ENCODE measurements at regions not wholly inside any gene's neighbourhood (a gene's known extent, or its start where the extent isn't known, plus 50 kb on each side); places are given as distances from the start of the nearest gene placed in this dataset.
"Not testable (repeated sequence)": the region's sequence is repeated elsewhere in the genome, so short reads cannot be mapped to it uniquely, and the experiment has no call there.

DNA sequence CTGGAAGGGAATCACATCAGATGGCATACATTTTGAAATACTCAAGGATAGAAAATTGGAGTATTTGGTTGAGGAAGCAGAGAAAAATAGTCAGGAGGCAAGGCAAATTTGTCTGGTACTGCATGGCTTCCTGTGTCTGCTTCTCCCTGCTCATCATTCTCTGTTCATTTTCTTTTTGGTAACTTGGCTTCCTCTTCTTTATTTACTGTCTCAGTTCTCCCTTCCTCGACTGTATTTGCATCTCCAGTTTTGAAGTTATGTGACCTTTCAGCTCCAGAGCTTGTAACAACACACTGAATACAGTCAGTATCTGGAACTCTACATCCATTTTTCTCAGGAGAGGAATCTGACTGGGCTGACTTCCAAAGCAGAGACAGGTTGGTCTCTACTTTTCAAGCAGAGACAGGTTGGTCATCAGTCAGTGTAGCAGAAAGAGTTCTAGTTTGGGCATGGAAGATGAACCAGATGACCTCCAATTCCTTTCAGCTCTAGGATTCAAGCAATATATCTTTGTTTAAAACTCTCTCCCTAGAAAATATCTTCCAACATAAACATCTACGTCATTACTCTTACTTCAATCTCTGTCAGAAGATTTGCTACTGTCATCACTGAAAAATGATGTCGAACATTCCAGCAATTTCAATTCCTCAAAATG is 571.2 kb downstream of the ADGRL2 start:
- 51 to 68% (median 55%) methylated on average over 3 of the region's 3 CpGs for WGBS, 5 donors
- TF ChIP-seq POLR2AphosphoS5 (IDR thresholded peaks at IDR 0.05) (no peak), EP300 (IDR thresholded peaks at IDR 0.05) (no peak), POLR2A (IDR thresholded peaks at IDR 0.05) (no peak)
- TF ChIP-seq, protein P1, sequence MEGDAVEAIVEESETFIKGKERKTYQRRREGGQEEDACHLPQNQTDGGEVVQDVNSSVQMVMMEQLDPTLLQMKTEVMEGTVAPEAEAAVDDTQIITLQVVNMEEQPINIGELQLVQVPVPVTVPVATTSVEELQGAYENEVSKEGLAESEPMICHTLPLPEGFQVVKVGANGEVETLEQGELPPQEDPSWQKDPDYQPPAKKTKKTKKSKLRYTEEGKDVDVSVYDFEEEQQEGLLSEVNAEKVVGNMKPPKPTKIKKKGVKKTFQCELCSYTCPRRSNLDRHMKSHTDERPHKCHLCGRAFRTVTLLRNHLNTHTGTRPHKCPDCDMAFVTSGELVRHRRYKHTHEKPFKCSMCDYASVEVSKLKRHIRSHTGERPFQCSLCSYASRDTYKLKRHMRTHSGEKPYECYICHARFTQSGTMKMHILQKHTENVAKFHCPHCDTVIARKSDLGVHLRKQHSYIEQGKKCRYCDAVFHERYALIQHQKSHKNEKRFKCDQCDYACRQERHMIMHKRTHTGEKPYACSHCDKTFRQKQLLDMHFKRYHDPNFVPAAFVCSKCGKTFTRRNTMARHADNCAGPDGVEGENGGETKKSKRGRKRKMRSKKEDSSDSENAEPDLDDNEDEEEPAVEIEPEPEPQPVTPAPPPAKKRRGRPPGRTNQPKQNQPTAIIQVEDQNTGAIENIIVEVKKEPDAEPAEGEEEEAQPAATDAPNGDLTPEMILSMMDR (IDR thresholded peaks at IDR 0.05): no peak
- Histone ChIP-seq H3K9me3 (no peaks in the 10 kb centered on the region), H3K4me1 (no peaks in the 10 kb centered on the region), H3K4me3 (no peak overlapping the region), H3K27ac (no peak overlapping the region), H3K36me3 (no peaks in the 10 kb centered on the region), H3K27me3 (no peaks in the 10 kb centered on the region)
- no peak for DNase-seq
- intact Hi-C loops (cut with DNase I; ENCODE audit: low total_unique reads): no loop called here

DNA sequence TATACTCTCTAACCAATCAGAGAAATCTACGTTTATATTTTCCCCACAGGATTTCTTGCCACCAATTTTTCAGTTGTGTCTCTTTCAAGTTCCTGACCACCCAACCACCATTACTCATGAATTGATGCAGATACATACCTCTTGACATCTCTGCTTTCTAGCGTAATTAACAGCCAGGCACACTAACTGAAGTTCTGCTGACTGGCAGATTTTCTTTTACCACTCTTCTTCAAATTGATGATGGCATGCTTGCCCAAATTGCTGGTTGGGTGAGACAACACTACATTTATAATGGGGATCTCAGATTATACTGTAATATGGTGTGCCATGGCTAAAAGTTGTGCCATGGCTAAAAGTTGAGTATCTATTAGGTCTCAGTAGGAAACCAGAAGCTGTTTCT is 566.7 kb downstream of the ADGRL2 start:
- no peaks in the 10 kb centered on the region for H3K27me3 ChIP-seq
- no peaks in the 10 kb centered on the region for H3K36me3 ChIP-seq
- WGBS, 5 donors: 85 to 96% (median 89%) methylated on average over 2 of the region's 2 CpGs
- intact Hi-C loops (cut with DNase I; ENCODE audit: low total_unique reads): no loop called here
- no peak overlapping the region for H3K27ac ChIP-seq
- no peak overlapping the region for H3K4me3 ChIP-seq
- no peaks in the 10 kb centered on the region for H3K4me1 ChIP-seq
- no peak for TF ChIP-seq POLR2AphosphoS5 (IDR thresholded peaks at IDR 0.05)
- no peak for TF ChIP-seq POLR2A (IDR thresholded peaks at IDR 0.05)
- no peak for TF ChIP-seq EP300 (IDR thresholded peaks at IDR 0.05)
- TF ChIP-seq, protein P1 (IDR thresholded peaks at IDR 0.05): no peak
- H3K9me3 ChIP-seq: no peaks in the 10 kb centered on the region
- DNase-seq: no peak

GRCh38 chr1:82366689-82367088 is 566.0 kb downstream of the ADGRL2 start:
- Histone ChIP-seq H3K36me3 (no peaks in the 10 kb centered on the region), H3K9me3 (no peaks in the 10 kb centered on the region), H3K27ac (no peak overlapping the region), H3K27me3 (no peaks in the 10 kb centered on the region), H3K4me1 (no peaks in the 10 kb centered on the region), H3K4me3 (no peak overlapping the region)
- 70 to 82% (median 75%) methylated on average over 2 of the region's 2 CpGs for WGBS, 5 donors
- TF ChIP-seq, protein P1 (IDR thresholded peaks at IDR 0.05): no peak
- TF ChIP-seq POLR2A (IDR thresholded peaks at IDR 0.05) (no peak), EP300 (IDR thresholded peaks at IDR 0.05) (no peak), POLR2AphosphoS5 (IDR thresholded peaks at IDR 0.05) (no peak)
- DNase-seq: no peak
- intact Hi-C loops (cut with DNase I; ENCODE audit: low total_unique reads): no loop called here

DNA sequence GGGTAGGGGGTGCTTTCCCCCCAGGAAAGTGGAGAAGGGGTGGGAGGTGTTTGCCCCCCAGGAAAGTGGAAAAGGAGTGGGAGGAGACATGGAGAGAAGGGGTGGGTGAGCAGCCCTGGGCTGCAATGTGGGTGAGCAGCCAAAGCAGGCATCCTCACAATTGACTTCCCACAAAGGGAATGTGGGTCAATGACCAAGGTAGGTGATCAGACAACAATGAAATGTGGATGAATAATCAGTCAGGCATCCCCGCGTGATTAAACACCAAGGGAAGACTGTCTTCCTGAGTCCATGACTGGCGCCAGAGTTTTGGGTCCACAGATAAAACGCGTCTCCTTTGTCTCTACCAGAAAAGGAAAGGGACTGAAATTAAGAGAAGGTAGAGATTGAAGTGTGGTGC is 558.8 kb downstream of the ADGRL2 start:
- H3K27ac ChIP-seq; H3K4me1 ChIP-seq; H3K4me3 ChIP-seq; DNase-seq; H3K9me3 ChIP-seq; H3K36me3 ChIP-seq; intact Hi-C loops (cut with DNase I; ENCODE audit: low total_unique reads); H3K27me3 ChIP-seq: not testable (repeated sequence)
- WGBS, 5 donors: 77 to 99% (median 97%) methylated on average over 5 of the region's 5 CpGs

GRCh38 chr1:82358706-82359105 is 558.0 kb downstream of the ADGRL2 start:
- intact Hi-C loops (cut with DNase I; ENCODE audit: low total_unique reads); DNase-seq; H3K27me3 ChIP-seq; H3K4me3 ChIP-seq; H3K4me1 ChIP-seq; H3K27ac ChIP-seq; H3K9me3 ChIP-seq; H3K36me3 ChIP-seq: not testable (repeated sequence)
- WGBS, 5 donors: 64 to 81% (median 68%) methylated on average over 4 of the region's 4 CpGs

DNA sequence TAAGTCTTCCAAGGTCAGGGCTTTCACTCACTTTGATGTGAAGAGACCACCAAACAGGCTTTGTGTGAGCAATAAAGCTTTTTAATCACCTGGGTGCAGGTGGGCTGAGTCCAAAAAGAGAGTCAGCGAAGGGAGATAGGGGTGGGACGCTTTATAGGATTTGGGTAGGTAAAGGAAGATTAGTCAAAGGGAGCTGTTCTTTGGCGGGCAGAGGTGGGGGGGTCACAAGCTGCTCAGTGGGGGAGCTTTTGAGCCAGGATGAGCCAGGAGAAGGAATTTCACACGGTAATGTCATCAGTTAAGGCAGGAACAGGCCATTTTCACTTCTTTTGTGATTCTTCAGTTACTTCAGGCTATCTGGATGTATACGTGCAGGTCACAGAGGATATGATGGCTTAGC is 553.8 kb downstream of the ADGRL2 start:
- H3K27me3 ChIP-seq; H3K27ac ChIP-seq; intact Hi-C loops (cut with DNase I; ENCODE audit: low total_unique reads); H3K4me3 ChIP-seq; H3K9me3 ChIP-seq; DNase-seq; H3K4me1 ChIP-seq; H3K36me3 ChIP-seq: not testable (repeated sequence)
- 67 to 89% (median 87%) methylated on average over 5 of the region's 5 CpGs for WGBS, 5 donors

Measured in stomach (tissue), 8 donors.